PC-3 (cell line): ENCODE measurements at regions not wholly inside any gene's neighbourhood (a gene's known extent, or its start where the extent isn't known, plus 50 kb on each side); places are given as distances from the start of the nearest gene placed in this dataset.

Source experiments
- CTCF ChIP-seq: fragments of 300-600 bp; sonication (generic); conservative IDR thresholded peaks from 2 replicates; pipeline ENCODE4 v1.5.1; 2017; ENCODE audit warnings: antibody characterized with exemption, low read depth, mild to moderate bottlenecking, low read length
- EZH2 ChIP-seq: fragments of 300-600 bp; sonication (generic); IDR thresholded peaks from one replicate; pipeline ENCODE4 v1.6.1; 2017; ENCODE audit warnings: antibody characterized with exemption, mild to moderate bottlenecking, low read length; ENCODE audit not compliant: unreplicated experiment
- EZH2phosphoT487 ChIP-seq: fragments of 300-600 bp; sonication (generic); IDR thresholded peaks from 2 replicates; pipeline ENCODE4 v1.6.1; 2018; ENCODE audit warnings: mild to moderate bottlenecking, antibody characterized with exemption, low read length, borderline replicate concordance

- TF ChIP-seq EZH2phosphoT487 = no peak
- TF ChIP-seq CTCF = no peak
- no peak for TF ChIP-seq EZH2
Measured at GRCh38 chr5:145685417-145685816, 149.7 kb downstream of the PRELID2 start.
